ENCODE measurements at regions not wholly inside any gene's neighbourhood (a gene's known extent, or its start where the extent isn't known, plus 50 kb on each side); places are given as distances from the start of the nearest gene placed in this dataset.

GRCh38 chr7:25310896-25311295 lies 82.6 kb upstream of the NPVF start:
- no peak overlapping the region for H3K27ac ChIP-seq (ENCODE audit: low read depth, low read length)
- H3K27me3 ChIP-seq (ENCODE audit: insufficient read depth, low read length), result peaks cover 34% of the 10 kb centered on the region
- POLR2A ChIA-PET, result no interaction called here
- RAD21 ChIA-PET (ENCODE audit: low non-redundant PET in 1 of 2, low total read pairs in 2 of 2, uncharacterized antibody in 2 of 2, unreplicated experiment in 2 of 2), result no interaction called here
- no peak for ATAC-seq
- TF ChIP-seq ZBTB33 (IDR thresholded peaks at IDR 0.05; ENCODE audit: extremely low read depth, insufficient replicate concordance, low read length), result no peak
- no peak for TF ChIP-seq ZFX (IDR thresholded peaks at IDR 0.05)
- no peak for TF ChIP-seq REST (IDR thresholded peaks at IDR 0.05; ENCODE audit: low read depth)
- no peak for TF ChIP-seq CEBPB (IDR thresholded peaks at IDR 0.05; ENCODE audit: low read depth)
- no peak for TF ChIP-seq FOSL1 (IDR thresholded peaks at IDR 0.05; ENCODE audit: low read depth)
- TF ChIP-seq ELF1 (IDR thresholded peaks at IDR 0.05; ENCODE audit: borderline replicate concordance, low read depth), result no peak
- TF ChIP-seq MAX (IDR thresholded peaks at IDR 0.05), result no peak
- TF ChIP-seq JUND (IDR thresholded peaks at IDR 0.05), result no peak
- no peak for TF ChIP-seq EGR1 (IDR thresholded peaks at IDR 0.05; ENCODE audit: low read depth)
- TF ChIP-seq EZH2 (IDR thresholded peaks at IDR 0.05), result no peak
- no peaks in the 10 kb centered on the region for H4K20me1 ChIP-seq (ENCODE audit: insufficient read depth)
- H2AFZ ChIP-seq (ENCODE audit: low read depth, low read length, poor library complexity, severe bottlenecking), result no peak overlapping the region
- intact Hi-C loops (cut with micrococcal nuclease), result no loop called here
- no peaks in the 10 kb centered on the region for H3K9me2 ChIP-seq (ENCODE audit: insufficient read depth)
- no peaks in the 10 kb centered on the region for H3K79me2 ChIP-seq (ENCODE audit: insufficient read depth, low read length)
- CTCF ChIA-PET, result no interaction called here
- no peaks in the 10 kb centered on the region for H3K36me3 ChIP-seq (ENCODE audit: control insufficient read depth in 1 of 2, insufficient read depth in 2 of 2, low read length in 2 of 2)
- no peak for DNase-seq (ENCODE audit: low read depth, low spot score)
- no peak overlapping the region for H3K4me3 ChIP-seq (replicated peaks in 1 of 2; ENCODE audit: low read depth in 1 of 2, low read length in 2 of 2)
- H3K4me2 ChIP-seq (ENCODE audit: low read length), result no peak overlapping the region
- H3K9ac ChIP-seq (ENCODE audit: low read length), result no peak overlapping the region
- no peaks in the 10 kb centered on the region for H3K4me1 ChIP-seq (ENCODE audit: control insufficient read depth in 1 of 2, insufficient read depth in 2 of 2, low read length in 2 of 2)
- no peaks in the 10 kb centered on the region for H3K9me3 ChIP-seq (ENCODE audit: control insufficient read depth in 1 of 2, insufficient read depth in 1 of 2, low read depth in 1 of 2, low read length in 2 of 2)
- no TSS peak for BruUV-seq (replicated peaks)

All from HCT116 (cell line).